ENCODE measurements at regions not wholly inside any gene's neighbourhood (a gene's known extent, or its start where the extent isn't known, plus 50 kb on each side); places are given as distances from the start of the nearest gene placed in this dataset.
"Not testable (repeated sequence)": the region's sequence is repeated elsewhere in the genome, so short reads cannot be mapped to it uniquely, and the experiment has no call there.

- not testable (repeated sequence) for TF ChIP-seq ZC3H10 (CRISPR knock-in tag; IDR thresholded peaks at IDR 0.05); ZNF565 (CRISPR knock-in tag; conservative IDR thresholded peaks at IDR 0.05; ENCODE audit: low read depth); ZFP3 (CRISPR knock-in tag; IDR thresholded peaks at IDR 0.05); TSHZ2 (CRISPR knock-in tag; IDR thresholded peaks at IDR 0.05); TCF4 (CRISPR knock-in tag; IDR thresholded peaks at IDR 0.05; ENCODE audit: borderline replicate concordance); CSRNP3 (CRISPR knock-in tag; IDR thresholded peaks at IDR 0.05); SNAI2 (CRISPR knock-in tag; IDR thresholded peaks at IDR 0.05)
Observed at GRCh38 chr1:146400173-146401121, 171.6 kb upstream of the NOTCH2NLA start.
